DND-41 (cell line): ENCODE measurements at regions not wholly inside any gene's neighbourhood (a gene's known extent, or its start where the extent isn't known, plus 50 kb on each side); places are given as distances from the start of the nearest gene placed in this dataset.

Source experiments
- ATAC-seq: fragments of 200-7000 bp; cut with Tn5 transposase; 3 replicates; pipeline ENCODE4 v1.9.1; 2021; ENCODE audit warnings: low read depth; ENCODE audit not compliant: insufficient read depth
- DNase-seq: peaks from one replicate; pipeline ENCODE4 v3.0.0-alpha.2; 2020
- H2AFZ ChIP-seq: 2 replicates; pipeline ENCODE4 v1.6.0; 2012; ENCODE audit warnings: low read depth, low read length
- H3K27ac ChIP-seq: 2 replicates; pipeline ENCODE4 v1.5.1; 2012; ENCODE audit warnings: low read length, inconsistent platforms
- H3K27me3 ChIP-seq: fragments of 200-600 bp; sonication (generic); 2 replicates; pipeline ENCODE4 v1.6.0; 2012; ENCODE audit warnings: low read length, mild to moderate bottlenecking, inconsistent platforms; ENCODE audit not compliant: insufficient read depth, poor library complexity
- H3K36me3 ChIP-seq: 2 replicates; pipeline ENCODE4 v1.5.1; 2012; ENCODE audit warnings: low read length, inconsistent platforms; ENCODE audit not compliant: insufficient read depth
- H3K4me1 ChIP-seq: 2 replicates; pipeline ENCODE4 v1.5.1; 2012; ENCODE audit warnings: mild to moderate bottlenecking, low read length; ENCODE audit not compliant: insufficient read depth
- H3K4me2 ChIP-seq: 2 replicates; pipeline ENCODE4 v1.6.0; 2012; ENCODE audit warnings: mild to moderate bottlenecking, moderate library complexity, low read length, inconsistent platforms; ENCODE audit not compliant: insufficient read depth
- H3K4me3 ChIP-seq, 2 experiments: fragments of 200-600 bp in 1 of 2; shearing (Covaris generic) in 1 of 2; 2 replicates each; pipeline ENCODE4 v1.5.1; 2012 to 2016; ENCODE audit warnings: inconsistent platforms in 2 of 2, low read length in 2 of 2, mild to moderate bottlenecking in 2 of 2, low read depth in 1 of 2, moderate library complexity in 1 of 2
- H3K79me2 ChIP-seq: 2 replicates; pipeline ENCODE4 v1.6.0; 2012; ENCODE audit warnings: low read length, inconsistent platforms; ENCODE audit not compliant: insufficient read depth
- H3K9ac ChIP-seq: 2 replicates; pipeline ENCODE4 v1.6.0; 2012; ENCODE audit warnings: low read depth, mild to moderate bottlenecking, inconsistent platforms, low read length, moderate library complexity
- H3K9me3 ChIP-seq: 2 replicates; pipeline ENCODE4 v1.5.1; 2012; ENCODE audit warnings: low read length, moderate library complexity, mild to moderate bottlenecking, inconsistent platforms; ENCODE audit not compliant: insufficient read depth, severe bottlenecking
- H4K20me1 ChIP-seq: 2 replicates; pipeline ENCODE4 v1.6.0; 2012; ENCODE audit warnings: low read length; ENCODE audit not compliant: insufficient read depth
- EZH2 ChIP-seq: IDR thresholded peaks from 3 replicates; pipeline ENCODE4 v1.6.1; 2012; ENCODE audit warnings: borderline replicate concordance, low read depth, mild to moderate bottlenecking, moderate library complexity, low read length, inconsistent platforms; ENCODE audit not compliant: severe bottlenecking
- TF ChIP-seq, protein P1 (sequence below): IDR thresholded peaks from 2 replicates; pipeline ENCODE4 v1.5.1; 2012; ENCODE audit warnings: borderline replicate concordance, low read length, moderate library complexity, mild to moderate bottlenecking; ENCODE audit not compliant: poor library complexity, severe bottlenecking; ENCODE audit errors: extremely low read depth

DNA sequence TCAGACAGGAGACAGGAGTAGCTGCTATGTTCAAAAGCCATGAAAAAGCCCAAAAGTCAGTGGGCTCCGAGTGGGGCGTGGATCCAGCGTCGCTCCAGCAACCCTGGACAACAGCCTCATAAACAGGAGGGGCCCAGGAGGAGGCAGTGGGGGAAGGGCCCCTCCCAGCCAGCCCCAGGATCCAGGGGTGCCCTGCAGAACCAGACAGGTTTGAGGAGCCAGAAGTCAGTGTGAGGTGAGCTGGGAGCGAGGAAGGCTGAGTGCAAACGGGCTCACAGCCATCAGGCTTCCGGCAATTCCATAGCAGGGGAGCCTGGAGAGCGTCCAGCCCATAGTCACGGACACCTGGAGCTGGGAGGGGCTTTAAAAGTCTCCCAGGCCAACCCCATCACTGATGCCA, 217.7 kb downstream of the MN1 start:
- H3K4me1 ChIP-seq = no peaks in the 10 kb centered on the region
- no peaks in the 10 kb centered on the region for H3K9me3 ChIP-seq
- TF ChIP-seq, protein P1, sequence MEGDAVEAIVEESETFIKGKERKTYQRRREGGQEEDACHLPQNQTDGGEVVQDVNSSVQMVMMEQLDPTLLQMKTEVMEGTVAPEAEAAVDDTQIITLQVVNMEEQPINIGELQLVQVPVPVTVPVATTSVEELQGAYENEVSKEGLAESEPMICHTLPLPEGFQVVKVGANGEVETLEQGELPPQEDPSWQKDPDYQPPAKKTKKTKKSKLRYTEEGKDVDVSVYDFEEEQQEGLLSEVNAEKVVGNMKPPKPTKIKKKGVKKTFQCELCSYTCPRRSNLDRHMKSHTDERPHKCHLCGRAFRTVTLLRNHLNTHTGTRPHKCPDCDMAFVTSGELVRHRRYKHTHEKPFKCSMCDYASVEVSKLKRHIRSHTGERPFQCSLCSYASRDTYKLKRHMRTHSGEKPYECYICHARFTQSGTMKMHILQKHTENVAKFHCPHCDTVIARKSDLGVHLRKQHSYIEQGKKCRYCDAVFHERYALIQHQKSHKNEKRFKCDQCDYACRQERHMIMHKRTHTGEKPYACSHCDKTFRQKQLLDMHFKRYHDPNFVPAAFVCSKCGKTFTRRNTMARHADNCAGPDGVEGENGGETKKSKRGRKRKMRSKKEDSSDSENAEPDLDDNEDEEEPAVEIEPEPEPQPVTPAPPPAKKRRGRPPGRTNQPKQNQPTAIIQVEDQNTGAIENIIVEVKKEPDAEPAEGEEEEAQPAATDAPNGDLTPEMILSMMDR = no peak
- TF ChIP-seq EZH2 = no peak
- no peaks in the 10 kb centered on the region for H3K79me2 ChIP-seq
- H3K4me2 ChIP-seq = no peak overlapping the region
- ATAC-seq (no peak), DNase-seq (no peak)
- H4K20me1 ChIP-seq = peaks cover 10% of the 10 kb centered on the region
- H3K27me3 ChIP-seq = peaks cover 38% of the 10 kb centered on the region
- no peak overlapping the region for H3K27ac ChIP-seq
- no peak overlapping the region for H2AFZ ChIP-seq
- no peak overlapping the region for H3K4me3 ChIP-seq
- H3K9ac ChIP-seq = no peak overlapping the region
- no peaks in the 10 kb centered on the region for H3K36me3 ChIP-seq

GRCh38 chr22:27585141-27585540, 216.4 kb downstream of the MN1 start:
- DNase-seq (no peak), ATAC-seq (no peak)
- peaks cover 3% of the 10 kb centered on the region; the same call in 1 of the 2 replicates for H4K20me1 ChIP-seq
- no peak overlapping the region for H2AFZ ChIP-seq
- no peaks in the 10 kb centered on the region for H3K9me3 ChIP-seq
- H3K9ac ChIP-seq = no peak overlapping the region
- H3K79me2 ChIP-seq = no peaks in the 10 kb centered on the region
- no peak overlapping the region for H3K4me2 ChIP-seq
- no peak overlapping the region for H3K4me3 ChIP-seq
- peaks cover 30% of the 10 kb centered on the region for H3K27me3 ChIP-seq
- H3K4me1 ChIP-seq = no peaks in the 10 kb centered on the region
- TF ChIP-seq, protein P1 = no peak
- no peak for TF ChIP-seq EZH2
- no peak overlapping the region for H3K27ac ChIP-seq
- no peaks in the 10 kb centered on the region for H3K36me3 ChIP-seq

DNA sequence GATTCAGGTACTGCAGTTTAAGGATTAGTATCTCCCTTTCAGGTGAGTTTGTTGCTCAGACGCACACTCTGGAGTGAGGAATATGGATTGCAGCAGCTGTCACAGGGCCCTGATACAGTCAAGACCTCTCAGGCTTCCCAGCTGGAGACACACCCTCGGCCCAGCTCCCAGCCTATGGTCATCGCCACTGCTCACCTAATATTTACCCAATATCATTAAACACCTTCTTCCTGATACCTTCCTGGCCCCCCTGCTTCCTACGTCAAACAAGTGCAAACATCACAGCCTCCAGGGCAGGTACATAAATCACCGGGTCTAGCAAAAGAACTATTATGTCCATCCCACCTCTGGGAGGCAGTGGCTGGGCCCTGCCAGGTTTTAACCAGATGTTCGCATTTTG, 213.3 kb downstream of the MN1 start:
- no peaks in the 10 kb centered on the region for H3K36me3 ChIP-seq
- H3K4me3 ChIP-seq = no peak overlapping the region
- H4K20me1 ChIP-seq = no peaks in the 10 kb centered on the region
- no peak overlapping the region for H3K27ac ChIP-seq
- no peak for TF ChIP-seq EZH2
- TF ChIP-seq, protein P1 = no peak
- H3K9ac ChIP-seq = no peak overlapping the region
- no peak overlapping the region for H2AFZ ChIP-seq
- DNase-seq = no peak
- H3K27me3 ChIP-seq = peaks cover 8% of the 10 kb centered on the region
- H3K4me1 ChIP-seq = no peaks in the 10 kb centered on the region
- H3K9me3 ChIP-seq = no peaks in the 10 kb centered on the region
- no peak for ATAC-seq
- no peaks in the 10 kb centered on the region for H3K79me2 ChIP-seq
- H3K4me2 ChIP-seq = no peak overlapping the region

DNA sequence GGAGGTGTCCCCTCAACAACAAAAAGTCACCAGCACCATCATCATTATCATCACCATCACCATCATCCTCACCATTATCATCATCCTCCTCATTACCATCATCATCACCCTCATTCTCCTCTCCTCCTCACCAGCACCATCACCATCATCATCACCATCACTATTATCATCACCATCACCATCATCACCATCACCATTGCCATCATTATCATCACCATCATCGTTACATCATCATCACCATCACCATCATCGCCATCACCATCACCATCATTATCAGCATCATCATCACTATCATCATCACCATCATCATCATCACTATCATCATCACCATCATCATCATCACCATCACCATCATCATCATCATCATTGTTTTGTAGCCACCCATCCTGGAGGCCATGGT, 212.6 kb downstream of the MN1 start:
- DNase-seq (no peak), ATAC-seq (no peak)
- Histone ChIP-seq H4K20me1 (no peaks in the 10 kb centered on the region), H3K79me2 (no peaks in the 10 kb centered on the region), H3K4me1 (no peaks in the 10 kb centered on the region), H3K4me3 (no peak overlapping the region), H3K4me2 (no peak overlapping the region), H3K9me3 (no peaks in the 10 kb centered on the region), H2AFZ (no peak overlapping the region), H3K27me3 (peaks cover 1% of the 10 kb centered on the region), H3K27ac (no peak overlapping the region), H3K9ac (no peak overlapping the region), H3K36me3 (no peaks in the 10 kb centered on the region)
- TF ChIP-seq, protein P1 = no peak
- TF ChIP-seq EZH2 = no peak
